ENCODE measurements at regions not wholly inside any gene's neighbourhood (a gene's known extent, or its start where the extent isn't known, plus 50 kb on each side); places are given as distances from the start of the nearest gene placed in this dataset.
"Not testable (repeated sequence)": the region's sequence is repeated elsewhere in the genome, so short reads cannot be mapped to it uniquely, and the experiment has no call there.

GRCh38 chr22:49005557-49005956 lies 822.1 kb downstream of the BRD1 start:
- Histone ChIP-seq H3K27me3 (ENCODE audit: insufficient read depth, poor library complexity, severe bottlenecking) (no peaks in the 10 kb centered on the region), H3K9me3 (ENCODE audit: severe bottlenecking) (no peaks in the 10 kb centered on the region), H3K27ac (ENCODE audit: poor library complexity, severe bottlenecking) (no peak overlapping the region), H3K4me1 (ENCODE audit: insufficient read depth, poor library complexity, severe bottlenecking) (no peaks in the 10 kb centered on the region), H3K36me3 (ENCODE audit: low read depth) (no peaks in the 10 kb centered on the region), H3K4me3 (ENCODE audit: severe bottlenecking) (no peak overlapping the region)
- DNase-seq (ENCODE audit: low spot score): no peak
- ATAC-seq (ENCODE audit: low read depth): no peak
- TF ChIP-seq CTCF (IDR thresholded peaks at IDR 0.05; ENCODE audit: poor library complexity, severe bottlenecking): no peak

GRCh38 chr22:49004484-49005399 lies 822.9 kb downstream of the BRD1 start:
- Histone ChIP-seq H3K27ac (ENCODE audit: poor library complexity, severe bottlenecking) (no peak overlapping the region), H3K36me3 (ENCODE audit: low read depth) (no peaks in the 10 kb centered on the region), H3K4me3 (ENCODE audit: severe bottlenecking) (no peak overlapping the region), H3K4me1 (ENCODE audit: insufficient read depth, poor library complexity, severe bottlenecking) (no peaks in the 10 kb centered on the region), H3K9me3 (ENCODE audit: severe bottlenecking) (no peaks in the 10 kb centered on the region), H3K27me3 (ENCODE audit: insufficient read depth, poor library complexity, severe bottlenecking) (no peaks in the 10 kb centered on the region)
- no peak for DNase-seq (ENCODE audit: low spot score)
- no peak for TF ChIP-seq CTCF (IDR thresholded peaks at IDR 0.05; ENCODE audit: poor library complexity, severe bottlenecking)
- ATAC-seq (ENCODE audit: low read depth): no peak

GRCh38 chr22:48997605-48998004 lies 830.1 kb downstream of the BRD1 start:
- H3K27ac ChIP-seq (ENCODE audit: poor library complexity, severe bottlenecking); H3K27me3 ChIP-seq (ENCODE audit: insufficient read depth, poor library complexity, severe bottlenecking); DNase-seq (ENCODE audit: low spot score): not testable (repeated sequence)

GRCh38 chr22:48993655-48994054 lies 834.0 kb downstream of the BRD1 start:
- no peaks in the 10 kb centered on the region for H3K9me3 ChIP-seq (ENCODE audit: severe bottlenecking)
- H3K4me3 ChIP-seq (ENCODE audit: severe bottlenecking): no peak overlapping the region
- H3K27ac ChIP-seq (ENCODE audit: poor library complexity, severe bottlenecking): no peak overlapping the region
- no peak for DNase-seq (ENCODE audit: low spot score)
- no peak for ATAC-seq (ENCODE audit: low read depth)
- TF ChIP-seq CTCF (IDR thresholded peaks at IDR 0.05; ENCODE audit: poor library complexity, severe bottlenecking): no peak
- no peaks in the 10 kb centered on the region for H3K27me3 ChIP-seq (ENCODE audit: insufficient read depth, poor library complexity, severe bottlenecking)
- H3K36me3 ChIP-seq (ENCODE audit: low read depth): no peaks in the 10 kb centered on the region
- no peaks in the 10 kb centered on the region for H3K4me1 ChIP-seq (ENCODE audit: insufficient read depth, poor library complexity, severe bottlenecking)

More at GRCh38 chr22:48997605-48998004, 830.1 kb downstream of the BRD1 start:
- H3K4me3 ChIP-seq (ENCODE audit: severe bottlenecking); H3K36me3 ChIP-seq (ENCODE audit: low read depth); H3K4me1 ChIP-seq (ENCODE audit: insufficient read depth, poor library complexity, severe bottlenecking); H3K9me3 ChIP-seq (ENCODE audit: severe bottlenecking); ATAC-seq (ENCODE audit: low read depth): not testable (repeated sequence)

GRCh38 chr22:48984639-48985038 lies 843.0 kb downstream of the BRD1 start:
- H3K36me3 ChIP-seq (ENCODE audit: low read depth): no peaks in the 10 kb centered on the region
- DNase-seq (ENCODE audit: low spot score) (no peak), ATAC-seq (ENCODE audit: low read depth) (no peak)
- H3K4me3 ChIP-seq (ENCODE audit: severe bottlenecking): no peak overlapping the region
- H3K27ac ChIP-seq (ENCODE audit: poor library complexity, severe bottlenecking): no peak overlapping the region
- no peaks in the 10 kb centered on the region for H3K27me3 ChIP-seq (ENCODE audit: insufficient read depth, poor library complexity, severe bottlenecking)
- no peak for TF ChIP-seq CTCF (IDR thresholded peaks at IDR 0.05; ENCODE audit: poor library complexity, severe bottlenecking)
- no peaks in the 10 kb centered on the region for H3K9me3 ChIP-seq (ENCODE audit: severe bottlenecking)
- H3K4me1 ChIP-seq (ENCODE audit: insufficient read depth, poor library complexity, severe bottlenecking): no peaks in the 10 kb centered on the region
